ENCODE measurements at regions not wholly inside any gene's neighbourhood (a gene's known extent, or its start where the extent isn't known, plus 50 kb on each side); places are given as distances from the start of the nearest gene placed in this dataset.

DNA sequence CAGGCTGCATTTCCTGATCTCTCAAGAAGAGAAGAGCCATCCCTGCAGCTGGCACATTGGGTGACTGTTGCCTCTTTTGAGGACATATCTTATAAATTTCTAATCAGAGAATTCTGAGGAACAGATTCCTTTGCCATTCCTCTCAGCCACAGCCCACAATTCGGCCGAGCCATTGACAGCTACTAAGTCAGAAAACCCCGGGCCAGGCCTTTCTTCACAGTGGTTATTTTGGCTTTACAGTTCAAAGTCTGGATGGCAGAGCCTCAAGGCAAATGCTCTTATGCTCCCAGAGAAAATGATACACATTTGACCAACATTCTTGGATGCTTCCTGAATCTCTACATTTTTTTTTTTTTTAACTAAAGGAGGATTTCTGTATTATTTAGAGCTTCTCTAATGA, 138.4 kb upstream of the FRMD6 start:
- Histone ChIP-seq H3K27ac (replicated peaks) (no peak overlapping the region), H3K27me3 (ENCODE audit: insufficient read depth, poor library complexity, severe bottlenecking) (no peaks in the 10 kb centered on the region), H3K4me3 (replicated peaks; ENCODE audit: insufficient read depth, low read length) (no peak overlapping the region)
- no peak for TF ChIP-seq POLR2AphosphoS5 (IDR thresholded peaks at IDR 0.05; ENCODE audit: low read depth)
- no peak for TF ChIP-seq GABPA (IDR thresholded peaks at IDR 0.05; ENCODE audit: low read depth)
- TF ChIP-seq SPI1 (IDR thresholded peaks at IDR 0.05; ENCODE audit: borderline replicate concordance, low read depth) = no peak
- TF ChIP-seq, protein P1, sequence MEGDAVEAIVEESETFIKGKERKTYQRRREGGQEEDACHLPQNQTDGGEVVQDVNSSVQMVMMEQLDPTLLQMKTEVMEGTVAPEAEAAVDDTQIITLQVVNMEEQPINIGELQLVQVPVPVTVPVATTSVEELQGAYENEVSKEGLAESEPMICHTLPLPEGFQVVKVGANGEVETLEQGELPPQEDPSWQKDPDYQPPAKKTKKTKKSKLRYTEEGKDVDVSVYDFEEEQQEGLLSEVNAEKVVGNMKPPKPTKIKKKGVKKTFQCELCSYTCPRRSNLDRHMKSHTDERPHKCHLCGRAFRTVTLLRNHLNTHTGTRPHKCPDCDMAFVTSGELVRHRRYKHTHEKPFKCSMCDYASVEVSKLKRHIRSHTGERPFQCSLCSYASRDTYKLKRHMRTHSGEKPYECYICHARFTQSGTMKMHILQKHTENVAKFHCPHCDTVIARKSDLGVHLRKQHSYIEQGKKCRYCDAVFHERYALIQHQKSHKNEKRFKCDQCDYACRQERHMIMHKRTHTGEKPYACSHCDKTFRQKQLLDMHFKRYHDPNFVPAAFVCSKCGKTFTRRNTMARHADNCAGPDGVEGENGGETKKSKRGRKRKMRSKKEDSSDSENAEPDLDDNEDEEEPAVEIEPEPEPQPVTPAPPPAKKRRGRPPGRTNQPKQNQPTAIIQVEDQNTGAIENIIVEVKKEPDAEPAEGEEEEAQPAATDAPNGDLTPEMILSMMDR (IDR thresholded peaks at IDR 0.05; ENCODE audit: insufficient read depth, low read length) = no peak
- no peak for TF ChIP-seq REST (IDR thresholded peaks at IDR 0.05; ENCODE audit: insufficient replicate concordance, low read depth)
- no peak for DNase-seq (ENCODE audit: low read depth in 1 of 2, low spot score in 1 of 2)

- no peaks in the 10 kb centered on the region for H3K27me3 ChIP-seq (ENCODE audit: insufficient read depth, poor library complexity, severe bottlenecking)
- no peak overlapping the region for H3K4me3 ChIP-seq (replicated peaks; ENCODE audit: insufficient read depth, low read length)
- no peak for TF ChIP-seq GABPA (IDR thresholded peaks at IDR 0.05; ENCODE audit: low read depth)
- no peak for TF ChIP-seq SPI1 (IDR thresholded peaks at IDR 0.05; ENCODE audit: borderline replicate concordance, low read depth)
- no peak overlapping the region for H3K27ac ChIP-seq (replicated peaks)
- no peak for DNase-seq (ENCODE audit: low read depth in 1 of 2, low spot score in 1 of 2)
Measured at GRCh38 chr14:51513933-51514332, 137.8 kb upstream of the FRMD6 start.

- no peak for DNase-seq (ENCODE audit: low read depth in 1 of 2, low spot score in 1 of 2)
- no peaks in the 10 kb centered on the region for H3K27me3 ChIP-seq (ENCODE audit: insufficient read depth, poor library complexity, severe bottlenecking)
- TF ChIP-seq GABPA (IDR thresholded peaks at IDR 0.05; ENCODE audit: low read depth) (no peak), REST (IDR thresholded peaks at IDR 0.05; ENCODE audit: insufficient replicate concordance, low read depth) (no peak), POLR2AphosphoS5 (IDR thresholded peaks at IDR 0.05; ENCODE audit: low read depth) (no peak), SPI1 (IDR thresholded peaks at IDR 0.05; ENCODE audit: borderline replicate concordance, low read depth) (no peak)
- TF ChIP-seq, protein P1 (IDR thresholded peaks at IDR 0.05; ENCODE audit: insufficient read depth, low read length) = no peak
- H3K4me3 ChIP-seq (replicated peaks; ENCODE audit: insufficient read depth, low read length) = no peak overlapping the region
- no peak overlapping the region for H3K27ac ChIP-seq (replicated peaks)
Measured at GRCh38 chr14:51515611-51516010, 136.1 kb upstream of the FRMD6 start.

DNA sequence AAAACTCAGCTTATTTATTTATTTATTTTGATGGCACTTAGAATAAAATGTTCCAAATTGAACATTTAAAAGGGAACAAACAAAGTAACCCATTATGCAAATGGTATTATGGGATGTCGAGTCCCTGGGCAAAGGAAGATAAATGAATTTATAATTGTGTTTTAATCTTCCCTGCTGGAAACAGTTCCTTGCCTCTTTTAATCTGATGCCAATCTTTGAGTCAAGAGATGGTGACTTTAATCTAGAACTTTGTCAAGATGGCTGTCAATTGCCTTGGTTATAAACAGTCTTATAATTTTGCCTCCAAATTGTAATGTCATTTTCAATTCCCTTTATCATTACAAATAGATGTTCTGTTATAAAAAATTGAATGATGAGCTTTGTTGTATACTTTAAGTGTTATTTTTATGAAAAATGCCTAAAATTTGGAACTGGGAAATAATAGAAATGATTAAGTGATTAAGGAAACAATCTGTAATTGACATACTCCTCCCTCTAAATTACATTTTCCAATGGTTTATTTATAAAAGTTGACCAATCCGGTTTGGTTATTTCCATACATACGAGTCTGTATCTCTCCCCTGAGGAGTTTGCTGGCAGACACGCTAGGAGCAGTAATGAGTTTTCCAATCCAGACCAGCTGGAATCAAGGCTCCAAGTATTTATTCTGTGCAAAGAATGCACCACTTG, 134.9 kb upstream of the FRMD6 start:
- no peak for DNase-seq (ENCODE audit: low read depth in 1 of 2, low spot score in 1 of 2)
- Histone ChIP-seq H3K4me3 (replicated peaks; ENCODE audit: insufficient read depth, low read length) (no peak overlapping the region), H3K27ac (replicated peaks) (no peak overlapping the region), H3K27me3 (ENCODE audit: insufficient read depth, poor library complexity, severe bottlenecking) (no peaks in the 10 kb centered on the region)
- TF ChIP-seq POLR2AphosphoS5 (IDR thresholded peaks at IDR 0.05; ENCODE audit: low read depth) = no peak
- TF ChIP-seq SPI1 (IDR thresholded peaks at IDR 0.05; ENCODE audit: borderline replicate concordance, low read depth) = no peak
- TF ChIP-seq, protein P1 (IDR thresholded peaks at IDR 0.05; ENCODE audit: insufficient read depth, low read length) = no peak
- TF ChIP-seq GABPA (IDR thresholded peaks at IDR 0.05; ENCODE audit: low read depth) = no peak
- TF ChIP-seq REST (IDR thresholded peaks at IDR 0.05; ENCODE audit: insufficient replicate concordance, low read depth) = no peak
